ENCODE measurements at regions not wholly inside any gene's neighbourhood (a gene's known extent, or its start where the extent isn't known, plus 50 kb on each side); places are given as distances from the start of the nearest gene placed in this dataset.

DNA sequence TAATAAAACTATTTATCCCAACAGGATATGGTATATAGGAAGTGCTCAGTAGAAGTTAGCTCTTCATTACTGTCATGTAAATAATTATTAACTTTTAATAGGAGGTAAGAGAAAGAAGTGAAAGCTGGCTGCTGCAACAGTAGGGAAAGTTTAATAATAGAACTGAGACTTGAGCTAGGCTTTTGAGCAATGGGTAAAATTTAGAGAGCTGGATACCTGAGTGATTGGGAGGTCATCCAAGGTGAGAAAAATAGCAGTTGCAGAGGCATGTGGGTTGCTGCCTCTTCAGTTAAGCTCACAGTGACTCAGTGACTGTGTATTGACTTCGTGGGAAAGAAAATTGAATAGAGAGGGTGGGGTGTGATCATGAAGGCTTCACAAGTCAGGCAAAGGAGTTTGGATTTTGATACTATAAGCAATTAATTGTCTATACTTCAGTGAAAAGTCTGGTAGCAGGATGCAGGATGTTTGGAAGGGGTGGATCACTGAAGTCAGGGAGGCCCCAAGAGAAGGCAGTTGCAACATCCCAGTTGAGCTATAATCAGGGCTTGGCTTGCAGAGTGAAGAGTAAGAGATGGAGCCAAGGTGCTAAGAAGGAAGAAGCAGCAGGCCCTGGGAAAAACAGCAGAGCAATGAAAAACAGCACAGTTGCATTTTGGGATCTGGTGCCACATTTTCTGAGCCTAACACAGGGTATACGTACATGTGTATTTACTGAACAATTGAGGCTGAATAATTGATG, 172.0 kb upstream of the FRMD6 start:
- DNase-seq: no peak

GRCh38 chr14:51481643-51482042, 170.1 kb upstream of the FRMD6 start:
- no peak for DNase-seq

GRCh38 chr14:51482102-51482501, 169.6 kb upstream of the FRMD6 start:
- no peak for DNase-seq

DNA sequence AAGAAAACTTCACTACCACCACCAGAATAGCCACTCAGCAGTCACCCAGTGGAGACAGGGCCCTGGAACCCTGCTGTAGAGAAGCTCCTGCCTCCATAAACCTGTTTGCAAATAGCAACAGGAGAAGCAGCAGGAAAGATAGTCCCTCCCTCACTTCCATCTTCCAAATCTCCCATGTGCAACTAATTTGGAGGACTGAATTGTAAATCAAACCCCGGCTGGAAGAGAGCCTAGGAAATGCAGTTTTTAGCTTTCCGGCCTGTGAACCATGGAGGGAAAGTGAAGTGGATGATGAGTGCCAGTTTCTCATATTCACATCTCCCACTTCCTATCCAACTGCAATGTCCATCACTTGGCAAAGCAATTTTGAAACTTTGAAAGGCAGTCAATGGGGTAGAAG, 167.2 kb upstream of the FRMD6 start:
- DNase-seq: no peak

GRCh38 chr14:51485733-51486132, 166.0 kb upstream of the FRMD6 start:
- no peak for DNase-seq

DNA sequence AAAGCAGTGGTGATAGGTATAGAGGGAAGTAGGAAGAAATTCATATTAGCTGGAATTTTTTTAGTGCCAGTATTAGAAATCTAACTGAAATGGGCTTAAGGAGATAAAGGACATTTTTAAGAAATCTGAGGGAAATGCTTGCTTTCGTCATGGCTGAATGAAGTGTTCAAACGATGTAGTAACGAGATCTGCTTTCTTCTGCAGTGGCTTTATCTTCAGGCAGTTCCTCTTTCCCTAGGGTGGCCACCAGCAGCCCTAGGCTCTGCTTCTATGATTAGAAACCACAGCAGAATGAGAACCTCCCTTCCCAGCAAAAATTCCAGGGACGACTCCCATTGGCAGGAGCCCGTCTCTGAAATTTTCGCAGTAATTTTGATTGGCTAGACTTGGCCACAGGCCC, 163.9 kb upstream of the FRMD6 start:
- DNase-seq: no peak

GRCh38 chr14:51488569-51489220, 163.0 kb upstream of the FRMD6 start:
- DNase-seq: no peak

DNA sequence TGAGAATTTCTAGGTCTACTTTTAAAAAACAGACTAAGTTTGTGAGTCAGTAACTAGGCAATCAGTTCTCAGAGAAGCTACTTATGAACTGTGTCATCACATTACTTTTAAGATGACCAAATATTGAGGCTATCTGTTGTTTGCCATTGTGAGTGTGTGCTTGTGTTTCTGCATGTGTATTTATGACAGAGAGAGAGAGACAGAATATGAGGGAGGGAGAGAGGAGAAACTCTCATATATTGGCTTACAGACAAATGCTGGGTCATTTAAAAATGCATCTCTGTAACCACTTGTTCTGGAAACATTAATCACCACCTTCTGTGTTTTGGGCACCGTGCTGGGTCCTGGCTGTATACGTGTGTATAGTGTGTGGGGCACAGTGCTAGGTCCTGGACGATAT, 161.5 kb upstream of the FRMD6 start:
- DNase-seq: no peak

- DNase-seq: no peak
These were observed 160.6 kb upstream of the FRMD6 start for GRCh38 chr14:51491036-51491545.

- DNase-seq: no peak
These were observed 159.9 kb upstream of the FRMD6 start for GRCh38 chr14:51491776-51492175.

DNA sequence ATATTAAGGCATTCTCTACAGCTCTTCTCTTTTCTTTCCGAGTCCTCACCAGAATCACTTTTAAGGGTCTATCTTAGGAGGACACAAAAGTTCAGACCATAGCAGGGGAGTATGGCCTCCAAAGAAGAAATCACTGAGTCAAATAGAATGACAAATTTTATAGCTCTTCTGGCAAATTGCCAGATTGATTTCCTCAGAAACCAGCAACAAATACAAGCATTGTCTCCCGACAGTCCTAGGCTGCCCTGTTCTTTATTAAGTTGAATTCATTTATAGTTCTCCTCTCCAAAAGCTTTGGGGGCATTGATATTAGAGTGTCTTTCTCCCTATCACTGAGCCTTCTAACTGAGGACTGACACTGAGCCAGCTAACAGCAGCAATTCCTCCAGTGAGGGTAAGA, 156.4 kb upstream of the FRMD6 start:
- no peak for DNase-seq

- no peak for DNase-seq
These were observed 153.1 kb upstream of the FRMD6 start for GRCh38 chr14:51498411-51499227.

DNA sequence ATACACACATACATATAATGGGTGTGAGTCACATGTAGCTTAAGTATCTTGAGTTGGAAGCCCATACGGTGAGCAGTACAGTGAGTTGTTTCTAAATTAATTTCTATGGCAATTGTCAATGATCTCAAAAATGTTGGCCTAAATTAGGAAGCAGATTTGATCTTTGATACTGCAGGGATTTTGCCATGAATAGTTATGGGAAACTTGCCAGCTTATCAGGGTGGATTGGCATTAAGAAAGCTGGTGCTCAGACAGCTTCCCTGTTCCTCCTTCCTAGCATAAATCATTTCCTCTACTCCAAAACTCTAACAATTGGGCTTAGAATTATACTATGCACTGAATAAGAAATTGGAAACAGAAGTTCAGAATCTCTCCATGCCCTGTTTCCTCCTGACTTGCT, 150.9 kb upstream of the FRMD6 start:
- DNase-seq: no peak

GRCh38 chr14:51501746-51502145, 150.0 kb upstream of the FRMD6 start:
- DNase-seq: no peak

DNA sequence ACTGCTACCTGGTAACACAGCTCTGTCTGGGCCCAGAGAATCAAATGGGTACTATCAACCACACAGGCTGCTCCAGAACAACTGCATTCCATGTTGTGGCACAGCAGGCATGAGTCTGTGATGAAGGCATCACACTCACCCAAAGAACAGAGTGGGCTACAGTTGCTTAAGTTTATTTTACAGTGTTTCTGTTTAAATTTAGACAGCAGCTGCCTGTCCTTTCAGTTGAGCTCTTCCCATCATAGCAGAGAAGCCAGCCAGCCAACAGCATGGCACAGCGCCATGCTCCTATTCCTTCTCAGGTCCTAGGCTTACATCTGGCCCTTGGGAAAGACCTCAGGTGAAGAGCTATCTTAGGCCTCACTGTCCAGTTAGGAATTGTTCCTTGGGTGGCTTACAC, 147.0 kb upstream of the FRMD6 start:
- no peak for DNase-seq

GRCh38 chr14:51507511-51507905, 144.2 kb upstream of the FRMD6 start:
- peak; percentile 79 for DNase-seq

- DNase-seq: peak; percentile 84
These were observed 143.7 kb upstream of the FRMD6 start for GRCh38 chr14:51507906-51508511.

DNA sequence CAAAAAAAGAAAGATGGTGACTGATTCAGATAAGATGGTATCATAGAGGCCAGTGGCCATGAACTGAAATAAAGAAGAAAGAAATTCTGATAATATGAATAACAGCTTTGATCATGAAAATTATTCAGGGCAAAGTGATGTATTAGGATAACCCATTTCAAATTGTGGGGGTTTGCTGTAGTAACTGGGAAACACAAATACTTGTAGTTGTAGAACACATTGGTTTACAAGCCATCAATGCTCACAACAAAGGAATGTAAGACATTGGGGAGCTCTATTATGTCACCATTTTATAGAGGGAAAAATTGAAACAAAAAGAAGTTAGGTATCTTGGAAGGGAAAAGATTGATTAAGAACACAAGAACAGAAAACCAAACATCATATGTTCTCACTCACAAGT, 140.4 kb upstream of the FRMD6 start:
- no peak for DNase-seq

GRCh38 chr14:51512316-51512715, 139.4 kb upstream of the FRMD6 start:
- DNase-seq: no peak

DNA sequence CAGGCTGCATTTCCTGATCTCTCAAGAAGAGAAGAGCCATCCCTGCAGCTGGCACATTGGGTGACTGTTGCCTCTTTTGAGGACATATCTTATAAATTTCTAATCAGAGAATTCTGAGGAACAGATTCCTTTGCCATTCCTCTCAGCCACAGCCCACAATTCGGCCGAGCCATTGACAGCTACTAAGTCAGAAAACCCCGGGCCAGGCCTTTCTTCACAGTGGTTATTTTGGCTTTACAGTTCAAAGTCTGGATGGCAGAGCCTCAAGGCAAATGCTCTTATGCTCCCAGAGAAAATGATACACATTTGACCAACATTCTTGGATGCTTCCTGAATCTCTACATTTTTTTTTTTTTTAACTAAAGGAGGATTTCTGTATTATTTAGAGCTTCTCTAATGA, 138.4 kb upstream of the FRMD6 start:
- DNase-seq: no peak

GRCh38 chr14:51513933-51514332, 137.8 kb upstream of the FRMD6 start:
- DNase-seq: no peak

DNA sequence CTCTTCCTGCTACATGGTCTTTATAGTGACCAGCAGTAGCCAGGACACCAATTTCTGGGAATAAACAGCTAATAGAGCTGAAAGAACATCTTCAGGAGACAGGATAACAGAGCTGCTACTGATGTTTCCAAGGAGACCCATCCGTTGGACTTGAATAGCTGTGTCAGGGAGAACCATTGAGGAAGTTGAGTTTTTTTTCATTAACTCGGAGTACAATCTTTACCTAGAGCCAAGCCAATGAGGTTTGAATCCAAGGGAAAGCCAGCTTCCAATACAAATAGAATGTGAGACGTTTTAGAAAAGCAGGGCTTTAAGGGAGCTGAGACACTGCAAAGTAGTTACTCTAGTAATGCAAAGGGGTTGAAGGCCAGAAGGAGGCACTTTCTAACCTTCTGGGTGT, 136.1 kb upstream of the FRMD6 start:
- no peak for DNase-seq

DNA sequence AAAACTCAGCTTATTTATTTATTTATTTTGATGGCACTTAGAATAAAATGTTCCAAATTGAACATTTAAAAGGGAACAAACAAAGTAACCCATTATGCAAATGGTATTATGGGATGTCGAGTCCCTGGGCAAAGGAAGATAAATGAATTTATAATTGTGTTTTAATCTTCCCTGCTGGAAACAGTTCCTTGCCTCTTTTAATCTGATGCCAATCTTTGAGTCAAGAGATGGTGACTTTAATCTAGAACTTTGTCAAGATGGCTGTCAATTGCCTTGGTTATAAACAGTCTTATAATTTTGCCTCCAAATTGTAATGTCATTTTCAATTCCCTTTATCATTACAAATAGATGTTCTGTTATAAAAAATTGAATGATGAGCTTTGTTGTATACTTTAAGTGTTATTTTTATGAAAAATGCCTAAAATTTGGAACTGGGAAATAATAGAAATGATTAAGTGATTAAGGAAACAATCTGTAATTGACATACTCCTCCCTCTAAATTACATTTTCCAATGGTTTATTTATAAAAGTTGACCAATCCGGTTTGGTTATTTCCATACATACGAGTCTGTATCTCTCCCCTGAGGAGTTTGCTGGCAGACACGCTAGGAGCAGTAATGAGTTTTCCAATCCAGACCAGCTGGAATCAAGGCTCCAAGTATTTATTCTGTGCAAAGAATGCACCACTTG, 134.9 kb upstream of the FRMD6 start:
- DNase-seq: no peak
